DND-41 (cell line): ENCODE measurements at regions not wholly inside any gene's neighbourhood (a gene's known extent, or its start where the extent isn't known, plus 50 kb on each side); places are given as distances from the start of the nearest gene placed in this dataset.

Source experiments
- CTCF ChIP-seq: IDR thresholded peaks from 2 replicates; pipeline ENCODE4 v1.5.1; 2012; ENCODE audit warnings: borderline replicate concordance, low read length, moderate library complexity, mild to moderate bottlenecking; ENCODE audit not compliant: poor library complexity, severe bottlenecking; ENCODE audit errors: extremely low read depth
- EZH2 ChIP-seq: IDR thresholded peaks from 3 replicates; pipeline ENCODE4 v1.6.1; 2012; ENCODE audit warnings: borderline replicate concordance, low read depth, mild to moderate bottlenecking, moderate library complexity, low read length, inconsistent platforms; ENCODE audit not compliant: severe bottlenecking

GRCh38 chr4:29710519-29710918 lies 1009.6 kb upstream of the PCDH7 start:
- no peak for TF ChIP-seq CTCF
- no peak for TF ChIP-seq EZH2
